ENCODE measurements at regions not wholly inside any gene's neighbourhood (a gene's known extent, or its start where the extent isn't known, plus 50 kb on each side); places are given as distances from the start of the nearest gene placed in this dataset.

DNA sequence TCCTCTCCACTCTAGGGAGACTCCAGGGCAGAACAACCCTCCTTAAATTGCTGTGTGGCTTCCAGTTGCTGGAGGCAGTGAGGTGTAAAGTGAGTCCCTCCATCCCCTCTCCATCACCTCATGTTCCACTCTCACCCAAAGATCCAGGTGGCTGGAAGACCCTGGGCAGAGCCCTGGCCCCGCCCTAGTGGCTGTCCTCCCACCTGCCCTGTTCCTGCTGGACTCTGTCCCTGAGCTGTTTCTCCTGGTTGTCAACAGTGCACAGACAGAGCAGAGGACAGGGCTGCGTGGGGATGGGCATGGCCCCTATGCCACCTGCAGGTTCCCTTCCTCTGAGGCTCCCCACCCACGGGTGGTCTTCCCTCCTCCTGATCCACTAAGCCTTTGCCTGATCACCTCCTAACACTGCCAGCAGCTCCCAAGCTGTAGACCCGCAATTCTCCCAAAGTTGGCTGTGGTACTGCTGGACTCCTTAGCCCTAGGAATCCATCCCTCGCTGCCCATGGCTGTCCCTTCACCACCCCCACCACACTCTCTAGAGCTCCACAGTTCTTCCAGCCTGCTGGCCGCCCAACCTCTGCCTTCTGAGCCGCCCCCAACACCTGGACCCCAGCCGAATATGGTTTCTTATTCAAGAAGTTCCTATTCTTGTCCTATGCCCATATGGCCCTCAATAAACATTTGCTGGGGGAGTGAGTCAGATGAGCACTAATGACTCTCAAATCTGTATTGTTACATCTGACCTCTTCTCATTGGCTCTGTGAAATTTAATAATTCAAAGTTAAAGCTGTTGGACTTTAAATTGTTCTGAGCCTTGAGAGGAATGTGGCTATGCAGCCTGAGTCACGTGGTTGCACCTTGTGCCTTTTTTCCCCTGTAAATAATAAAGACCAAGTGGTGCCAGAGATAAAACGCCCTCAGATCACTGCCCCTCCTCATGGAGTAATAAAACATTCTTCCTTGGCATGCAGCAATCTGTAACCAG is 260.0 kb upstream of the HS6ST1 start:
- Histone ChIP-seq H2AFZ (ENCODE audit: low read depth) (no peak overlapping the region), H4K20me1 (ENCODE audit: insufficient read depth) (no peaks in the 10 kb centered on the region), H3K27me3 (ENCODE audit: insufficient read depth, low read depth) (no peaks in the 10 kb centered on the region), H3K27ac (no peak overlapping the region), H3K79me2 (ENCODE audit: insufficient read depth, low read depth) (no peaks in the 10 kb centered on the region), H3K9ac (no peak overlapping the region), H3K4me3 (IDR thresholded peaks at IDR 0.05; ENCODE audit: insufficient read depth, low read depth, low read length) (no peak overlapping the region), H3K4me1 (ENCODE audit: low read depth, poor library complexity, severe bottlenecking) (no peaks in the 10 kb centered on the region), H3K4me2 (no peak overlapping the region), H3K36me3 (ENCODE audit: insufficient read depth) (no peaks in the 10 kb centered on the region)
- TF ChIP-seq CTCF (conservative IDR thresholded peaks at IDR 0.05; ENCODE audit: low read depth, low read length): no peak

- no peak overlapping the region for H3K4me3 ChIP-seq (IDR thresholded peaks at IDR 0.05; ENCODE audit: insufficient read depth, low read depth, low read length)
Observed at GRCh38 chr2:128579825-128580224, 261.2 kb upstream of the HS6ST1 start.

GRCh38 chr2:128580988-128581848 is 262.6 kb upstream of the HS6ST1 start:
- Histone ChIP-seq H3K4me3 (IDR thresholded peaks at IDR 0.05; ENCODE audit: insufficient read depth, low read depth, low read length) (no peak overlapping the region), H2AFZ (ENCODE audit: low read depth) (no peak overlapping the region), H3K9ac (no peak overlapping the region), H3K4me1 (ENCODE audit: low read depth, poor library complexity, severe bottlenecking) (no peaks in the 10 kb centered on the region), H3K79me2 (ENCODE audit: insufficient read depth, low read depth) (no peaks in the 10 kb centered on the region), H3K36me3 (ENCODE audit: insufficient read depth) (no peaks in the 10 kb centered on the region), H3K27ac (no peak overlapping the region), H3K4me2 (no peak overlapping the region), H4K20me1 (ENCODE audit: insufficient read depth) (no peaks in the 10 kb centered on the region), H3K27me3 (ENCODE audit: insufficient read depth, low read depth) (no peaks in the 10 kb centered on the region)
- TF ChIP-seq CTCF (conservative IDR thresholded peaks at IDR 0.05; ENCODE audit: low read depth, low read length): no peak

More at GRCh38 chr2:128579825-128580224, 261.2 kb upstream of the HS6ST1 start:
- no peak for TF ChIP-seq CTCF (conservative IDR thresholded peaks at IDR 0.05; ENCODE audit: low read depth, low read length)
- H3K27me3 ChIP-seq (ENCODE audit: insufficient read depth, low read depth): no peaks in the 10 kb centered on the region
- no peaks in the 10 kb centered on the region for H3K79me2 ChIP-seq (ENCODE audit: insufficient read depth, low read depth)
- H3K4me2 ChIP-seq: no peak overlapping the region
- no peaks in the 10 kb centered on the region for H4K20me1 ChIP-seq (ENCODE audit: insufficient read depth)
- H3K4me1 ChIP-seq (ENCODE audit: low read depth, poor library complexity, severe bottlenecking): no peaks in the 10 kb centered on the region
- no peak overlapping the region for H3K27ac ChIP-seq
- no peak overlapping the region for H3K9ac ChIP-seq
- no peaks in the 10 kb centered on the region for H3K36me3 ChIP-seq (ENCODE audit: insufficient read depth)
- no peak overlapping the region for H2AFZ ChIP-seq (ENCODE audit: low read depth)

- no peaks in the 10 kb centered on the region for H3K4me1 ChIP-seq (ENCODE audit: low read depth, poor library complexity, severe bottlenecking)
- H3K27ac ChIP-seq: no peak overlapping the region
- H3K36me3 ChIP-seq (ENCODE audit: insufficient read depth): no peaks in the 10 kb centered on the region
- no peak overlapping the region for H3K4me2 ChIP-seq
- H3K9ac ChIP-seq: no peak overlapping the region
- TF ChIP-seq CTCF (conservative IDR thresholded peaks at IDR 0.05; ENCODE audit: low read depth, low read length): no peak
- H3K4me3 ChIP-seq (IDR thresholded peaks at IDR 0.05; ENCODE audit: insufficient read depth, low read depth, low read length): no peak overlapping the region
- H2AFZ ChIP-seq (ENCODE audit: low read depth): no peak overlapping the region
- H4K20me1 ChIP-seq (ENCODE audit: insufficient read depth): no peaks in the 10 kb centered on the region
- no peaks in the 10 kb centered on the region for H3K79me2 ChIP-seq (ENCODE audit: insufficient read depth, low read depth)
- H3K27me3 ChIP-seq (ENCODE audit: insufficient read depth, low read depth): no peaks in the 10 kb centered on the region
Observed at GRCh38 chr2:128581849-128582244, 263.2 kb upstream of the HS6ST1 start.

All from KMS-11 (cell line).